GM12874 (cell line): ENCODE measurements at regions not wholly inside any gene's neighbourhood (a gene's known extent, or its start where the extent isn't known, plus 50 kb on each side); places are given as distances from the start of the nearest gene placed in this dataset.

ENCODE experiments used
- CTCF ChIP-seq: IDR thresholded peaks from 2 replicates; pipeline ENCODE4 v1.5.1; 2011; ENCODE audit warnings: low read depth, mild to moderate bottlenecking, control low read depth, low read length, moderate library complexity; ENCODE audit not compliant: insufficient read depth

DNA sequence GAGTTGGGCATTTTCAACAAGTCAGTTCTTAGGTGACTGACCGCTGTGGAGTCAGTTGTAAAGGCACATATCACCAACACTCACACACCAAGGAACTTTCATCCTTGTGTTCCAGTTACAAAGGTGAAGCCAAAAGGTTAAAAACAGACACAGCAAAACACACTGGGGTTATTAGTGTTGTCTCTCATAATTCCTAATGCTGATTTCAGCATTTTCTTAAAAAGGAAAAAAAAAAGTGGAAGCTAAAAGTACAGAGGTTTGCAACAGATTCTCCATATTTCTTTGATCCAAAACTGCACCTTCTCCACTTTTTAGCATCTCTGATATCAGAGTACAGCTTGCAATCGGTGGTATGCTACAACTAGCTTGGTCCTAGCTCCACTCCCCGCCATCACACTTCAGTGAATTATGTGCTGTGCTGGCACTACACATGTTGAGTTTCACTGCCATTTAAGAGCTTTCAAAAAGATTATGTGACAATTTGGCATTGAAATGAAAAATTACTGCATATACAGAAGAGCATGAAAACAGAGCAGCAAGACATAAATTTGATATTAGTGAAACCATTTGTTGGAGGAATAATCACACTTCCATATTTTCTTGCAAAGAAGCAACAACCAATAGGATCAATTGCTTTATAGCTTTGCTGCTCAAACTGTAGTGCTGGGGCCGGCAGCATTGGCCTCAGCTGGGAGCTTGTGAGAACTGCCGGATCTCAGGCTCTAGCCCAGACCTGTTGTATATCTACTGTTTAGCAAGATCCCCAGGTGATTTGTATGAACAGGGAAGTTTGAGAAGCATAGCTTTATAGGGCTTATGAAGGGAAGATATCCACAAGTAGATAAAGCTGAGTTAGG lies 62.3 kb upstream of the DAPL1 start:
- TF ChIP-seq CTCF = no peak

DNA sequence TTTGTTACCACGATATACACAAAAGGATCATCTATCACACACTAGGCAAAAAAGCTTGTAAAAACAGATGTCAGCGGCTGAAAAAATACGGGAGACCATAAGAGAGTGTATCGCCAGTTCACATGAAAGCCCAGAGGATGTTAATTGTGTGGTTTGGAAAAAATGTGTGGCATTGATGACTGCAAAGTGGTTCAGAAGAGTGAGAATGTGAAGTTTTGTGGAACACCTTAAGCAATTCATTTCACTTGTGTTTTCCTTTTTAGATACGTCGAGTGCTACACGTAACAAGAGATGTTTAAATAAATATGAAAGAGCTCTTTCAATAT lies 61.7 kb upstream of the DAPL1 start:
- TF ChIP-seq CTCF = no peak

- TF ChIP-seq CTCF = no peak
Observed at GRCh38 chr2:158734442-158734841, 60.7 kb upstream of the DAPL1 start.

GRCh38 chr2:158735822-158736580 lies 59.1 kb upstream of the DAPL1 start:
- no peak for TF ChIP-seq CTCF

GRCh38 chr2:158738363-158738762 lies 56.8 kb upstream of the DAPL1 start:
- TF ChIP-seq CTCF = no peak

DNA sequence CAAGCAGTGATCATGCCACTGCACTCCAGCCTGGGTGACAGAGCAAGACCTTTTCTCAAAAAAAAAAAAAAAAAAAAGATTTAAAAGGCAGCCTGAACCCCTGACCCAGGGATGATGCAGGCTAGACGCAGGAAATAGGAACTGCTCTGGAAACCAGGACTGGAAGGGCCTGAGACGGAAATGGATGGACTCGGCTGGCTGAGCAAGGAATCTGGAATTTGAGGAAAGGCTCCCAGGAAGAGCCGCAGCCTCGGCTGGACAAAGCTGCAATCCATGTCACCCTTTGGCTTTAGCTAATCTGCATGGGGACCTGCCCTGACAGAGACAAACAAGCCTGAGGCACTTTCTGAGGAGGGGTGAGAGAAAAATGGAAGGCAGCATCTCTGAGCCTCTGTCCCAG lies 55.0 kb upstream of the DAPL1 start:
- no peak for TF ChIP-seq CTCF

- TF ChIP-seq CTCF = no peak
Observed at GRCh38 chr2:158740621-158741020, 54.5 kb upstream of the DAPL1 start.
